ENCODE measurements at regions not wholly inside any gene's neighbourhood (a gene's known extent, or its start where the extent isn't known, plus 50 kb on each side); places are given as distances from the start of the nearest gene placed in this dataset.

- no peak for TF ChIP-seq CTCF (IDR thresholded peaks at IDR 0.05)
- TF ChIP-seq POLR2A (IDR thresholded peaks at IDR 0.05) = no peak
Measured at GRCh38 chrX:5220421-5220820, 1008.2 kb downstream of the NLGN4X start.

All from Peyer's patch (tissue), 4 donors.